22Rv1 (cell line): ENCODE measurements at regions not wholly inside any gene's neighbourhood (a gene's known extent, or its start where the extent isn't known, plus 50 kb on each side); places are given as distances from the start of the nearest gene placed in this dataset.

Experiments
- ZFX ChIP-seq: fragments of 450-650 bp; IDR thresholded peaks from 2 replicates; pipeline ENCODE4 v1.6.1; 2017; ENCODE audit warnings: antibody characterized with exemption, borderline replicate concordance
- TF ChIP-seq, protein P1 (sequence below): fragments of 450-650 bp; IDR thresholded peaks from 2 replicates; pipeline ENCODE4 v1.5.1; 2017; ENCODE audit warnings: mild to moderate bottlenecking

DNA sequence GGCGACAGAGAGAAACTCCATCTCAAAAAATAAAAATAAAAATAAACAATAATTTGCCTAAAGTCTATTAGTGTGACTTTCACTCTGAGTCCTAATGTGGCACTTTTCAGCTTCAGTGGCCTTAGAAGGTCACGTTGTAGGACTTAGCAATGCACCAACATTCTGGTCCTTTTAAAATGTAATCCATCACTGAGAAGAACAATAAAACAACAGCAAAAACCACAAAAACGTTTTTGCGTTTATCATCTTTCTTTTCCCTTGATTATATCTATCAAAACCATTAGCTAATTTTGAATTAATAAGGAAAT, 190.1 kb upstream of the ZNF608 start:
- TF ChIP-seq, protein P1, sequence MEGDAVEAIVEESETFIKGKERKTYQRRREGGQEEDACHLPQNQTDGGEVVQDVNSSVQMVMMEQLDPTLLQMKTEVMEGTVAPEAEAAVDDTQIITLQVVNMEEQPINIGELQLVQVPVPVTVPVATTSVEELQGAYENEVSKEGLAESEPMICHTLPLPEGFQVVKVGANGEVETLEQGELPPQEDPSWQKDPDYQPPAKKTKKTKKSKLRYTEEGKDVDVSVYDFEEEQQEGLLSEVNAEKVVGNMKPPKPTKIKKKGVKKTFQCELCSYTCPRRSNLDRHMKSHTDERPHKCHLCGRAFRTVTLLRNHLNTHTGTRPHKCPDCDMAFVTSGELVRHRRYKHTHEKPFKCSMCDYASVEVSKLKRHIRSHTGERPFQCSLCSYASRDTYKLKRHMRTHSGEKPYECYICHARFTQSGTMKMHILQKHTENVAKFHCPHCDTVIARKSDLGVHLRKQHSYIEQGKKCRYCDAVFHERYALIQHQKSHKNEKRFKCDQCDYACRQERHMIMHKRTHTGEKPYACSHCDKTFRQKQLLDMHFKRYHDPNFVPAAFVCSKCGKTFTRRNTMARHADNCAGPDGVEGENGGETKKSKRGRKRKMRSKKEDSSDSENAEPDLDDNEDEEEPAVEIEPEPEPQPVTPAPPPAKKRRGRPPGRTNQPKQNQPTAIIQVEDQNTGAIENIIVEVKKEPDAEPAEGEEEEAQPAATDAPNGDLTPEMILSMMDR, result no peak
- no peak for TF ChIP-seq ZFX
